ENCODE measurements at regions not wholly inside any gene's neighbourhood (a gene's known extent, or its start where the extent isn't known, plus 50 kb on each side); places are given as distances from the start of the nearest gene placed in this dataset.
"Not testable (repeated sequence)": the region's sequence is repeated elsewhere in the genome, so short reads cannot be mapped to it uniquely, and the experiment has no call there.

- Mint-ChIP-seq H3K27ac (no peak overlapping the region), H3K9me3 (peaks cover 12 to 32% (median 30%) of the 10 kb centered on the region in 7 donors), H3K4me3 (no peak overlapping the region), H3K4me1 (no peaks in the 10 kb centered on the region), H3K36me3 (no peaks in the 10 kb centered on the region), H3K27me3 (ENCODE audit: low read depth in 3 of 3) (no peaks in the 10 kb centered on the region)
- no peaks in the 10 kb centered on the region for H3K27me3 ChIP-seq (ENCODE audit: control insufficient read depth in 2 of 2, insufficient read depth in 2 of 2, low read length in 2 of 2)
- H4K20me1 ChIP-seq (ENCODE audit: insufficient read depth, low read length) = no peaks in the 10 kb centered on the region
- H2AFZ ChIP-seq (ENCODE audit: insufficient read depth, low read depth, low read length, poor library complexity, severe bottlenecking) = no peak overlapping the region
- H3K4me2 ChIP-seq (replicated peaks; ENCODE audit: extremely low read depth, low read length, poor library complexity, severe bottlenecking) = no peak overlapping the region
- H3K9me3 ChIP-seq (replicated peaks in 1 of 2; ENCODE audit: control insufficient read depth in 1 of 2, insufficient read depth in 1 of 2, low read length in 2 of 2) = peaks cover 8 to 10% of the 10 kb centered on the region in 2 donors
- H3K9ac ChIP-seq (ENCODE audit: insufficient read depth, low read length, poor library complexity, severe bottlenecking) = no peak overlapping the region
- H3K4me1 ChIP-seq (ENCODE audit: control insufficient read depth in 1 of 2, insufficient read depth in 2 of 2, low read length in 2 of 2) = no peaks in the 10 kb centered on the region
- 100% methylated on average over 1 of the region's 2 CpGs for WGBS (ENCODE audit: insufficient coverage)
- no peaks in the 10 kb centered on the region for H3K36me3 ChIP-seq (replicated peaks in 1 of 2; ENCODE audit: control insufficient read depth in 1 of 2, insufficient read depth in 2 of 2, low read length in 2 of 2)
- no peak overlapping the region for H3K4me3 ChIP-seq (replicated peaks in 1 of 3; ENCODE audit: low read depth in 2 of 3, low read length in 3 of 3)
- no peak for TF ChIP-seq CTCF (IDR thresholded peaks at IDR 0.05)
- no peaks in the 10 kb centered on the region for H3K79me2 ChIP-seq (ENCODE audit: insufficient read depth, low read length)
- H3K27ac ChIP-seq (ENCODE audit: low read depth in 1 of 2, low read length in 2 of 2) = no peak overlapping the region
- DNase-seq = no peak
- intact Hi-C loops (cut with micrococcal nuclease) = no loop called here
Measured at GRCh38 chr18:56421647-56422046, 216.7 kb downstream of the TXNL1 start.

- H2AFZ ChIP-seq (ENCODE audit: insufficient read depth, low read depth, low read length, poor library complexity, severe bottlenecking); H3K36me3 ChIP-seq (replicated peaks in 1 of 2; ENCODE audit: control insufficient read depth in 1 of 2, insufficient read depth in 2 of 2, low read length in 2 of 2); H3K9ac ChIP-seq (ENCODE audit: insufficient read depth, low read length, poor library complexity, severe bottlenecking); intact Hi-C loops (cut with micrococcal nuclease); H4K20me1 ChIP-seq (ENCODE audit: insufficient read depth, low read length); H3K4me3 Mint-ChIP-seq; H3K36me3 Mint-ChIP-seq; H3K4me3 ChIP-seq (replicated peaks in 1 of 3; ENCODE audit: low read depth in 2 of 3, low read length in 3 of 3); H3K4me1 ChIP-seq (ENCODE audit: control insufficient read depth in 1 of 2, insufficient read depth in 2 of 2, low read length in 2 of 2); DNase-seq; H3K27me3 Mint-ChIP-seq (ENCODE audit: low read depth in 3 of 3); H3K27ac ChIP-seq (ENCODE audit: low read depth in 1 of 2, low read length in 2 of 2); H3K4me1 Mint-ChIP-seq; H3K27me3 ChIP-seq (ENCODE audit: control insufficient read depth in 2 of 2, insufficient read depth in 2 of 2, low read length in 2 of 2); H3K9me3 ChIP-seq (replicated peaks in 1 of 2; ENCODE audit: control insufficient read depth in 1 of 2, insufficient read depth in 1 of 2, low read length in 2 of 2); H3K4me2 ChIP-seq (replicated peaks; ENCODE audit: extremely low read depth, low read length, poor library complexity, severe bottlenecking); H3K79me2 ChIP-seq (ENCODE audit: insufficient read depth, low read length): not testable (repeated sequence)
- WGBS (ENCODE audit: insufficient coverage) = no CpG with 5 or more reads among the region's 5 CpGs
- H3K9me3 Mint-ChIP-seq = peaks cover 17 to 34% (median 31%) of the 10 kb centered on the region in 7 donors
- H3K27ac Mint-ChIP-seq = peak overlapping the region in 1 of 7 donors; percentile 10
Measured at GRCh38 chr18:56420868-56421267, 217.5 kb downstream of the TXNL1 start.
